BE2C (cell line): ENCODE measurements at regions not wholly inside any gene's neighbourhood (a gene's known extent, or its start where the extent isn't known, plus 50 kb on each side); places are given as distances from the start of the nearest gene placed in this dataset.

Experiments used
- DNase-seq: peaks from one replicate; pipeline ENCODE4 v3.0.0-alpha.2; 2020
- H3K27me3 ChIP-seq: fragments of 250-450 bp; sonication (Bioruptor Pico); 2 replicates; pipeline ENCODE4 v1.5.1; 2020; ENCODE audit warnings: mild to moderate bottlenecking
- H3K36me3 ChIP-seq: fragments of 250-450 bp; sonication (Bioruptor Pico); 2 replicates; pipeline ENCODE4 v1.5.1; 2020; ENCODE audit warnings: mild to moderate bottlenecking
- H3K4me1 ChIP-seq: fragments of 250-450 bp; sonication (Bioruptor Pico); 2 replicates; pipeline ENCODE4 v1.5.1; 2020
- H3K4me3 ChIP-seq: 2 replicates; pipeline ENCODE4 v1.5.1; 2011; ENCODE audit warnings: low read depth, low read length
- H3K9me3 ChIP-seq: fragments of 250-450 bp; sonication (Bioruptor Pico); 2 replicates; pipeline ENCODE4 v1.5.1; 2020
- TF ChIP-seq, protein P1 (sequence below): IDR thresholded peaks from 2 replicates; pipeline ENCODE4 v1.5.1; 2012; ENCODE audit warnings: mild to moderate bottlenecking, low read depth, low read length

DNA sequence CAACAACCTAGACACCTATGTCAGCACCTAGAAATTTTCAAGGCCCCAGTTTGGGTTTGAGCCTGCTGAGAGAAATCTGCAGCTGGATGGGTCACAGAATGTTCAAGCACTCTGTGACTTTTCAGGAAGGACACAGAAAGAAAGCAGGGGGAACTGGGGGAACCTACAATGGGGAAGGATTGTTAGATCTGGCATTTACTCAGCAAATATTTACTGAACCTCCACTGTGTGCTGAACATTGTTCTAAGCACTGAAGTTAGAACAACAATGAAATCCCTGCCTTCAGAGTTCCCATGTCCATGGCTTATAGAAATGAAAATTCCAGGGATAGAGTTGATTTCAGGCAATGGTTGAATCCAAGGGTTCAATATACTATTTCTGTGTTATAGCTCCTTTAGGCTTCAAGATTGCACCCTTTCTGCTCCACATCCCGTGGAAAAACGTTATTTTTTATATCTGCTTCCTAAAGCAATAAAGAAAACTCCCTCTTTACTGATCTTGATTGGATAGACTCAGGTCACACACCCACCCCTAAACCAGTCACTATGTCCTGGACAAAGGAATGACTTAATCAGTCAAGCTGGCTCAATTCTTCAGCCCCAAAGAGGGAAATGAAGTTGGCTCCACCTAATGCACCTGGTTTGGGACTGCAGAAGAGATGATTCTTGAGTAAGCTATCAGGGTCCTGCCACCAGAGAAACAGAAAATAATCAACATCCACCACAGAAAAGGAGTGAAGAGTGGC is 95.1 kb downstream of the OR5AK2 start:
- DNase-seq, result no peak
- H3K36me3 ChIP-seq, result no peaks in the 10 kb centered on the region
- H3K9me3 ChIP-seq, result no peaks in the 10 kb centered on the region
- H3K4me3 ChIP-seq, result no peak overlapping the region
- no peaks in the 10 kb centered on the region for H3K27me3 ChIP-seq
- H3K4me1 ChIP-seq, result no peaks in the 10 kb centered on the region
- TF ChIP-seq, protein P1, sequence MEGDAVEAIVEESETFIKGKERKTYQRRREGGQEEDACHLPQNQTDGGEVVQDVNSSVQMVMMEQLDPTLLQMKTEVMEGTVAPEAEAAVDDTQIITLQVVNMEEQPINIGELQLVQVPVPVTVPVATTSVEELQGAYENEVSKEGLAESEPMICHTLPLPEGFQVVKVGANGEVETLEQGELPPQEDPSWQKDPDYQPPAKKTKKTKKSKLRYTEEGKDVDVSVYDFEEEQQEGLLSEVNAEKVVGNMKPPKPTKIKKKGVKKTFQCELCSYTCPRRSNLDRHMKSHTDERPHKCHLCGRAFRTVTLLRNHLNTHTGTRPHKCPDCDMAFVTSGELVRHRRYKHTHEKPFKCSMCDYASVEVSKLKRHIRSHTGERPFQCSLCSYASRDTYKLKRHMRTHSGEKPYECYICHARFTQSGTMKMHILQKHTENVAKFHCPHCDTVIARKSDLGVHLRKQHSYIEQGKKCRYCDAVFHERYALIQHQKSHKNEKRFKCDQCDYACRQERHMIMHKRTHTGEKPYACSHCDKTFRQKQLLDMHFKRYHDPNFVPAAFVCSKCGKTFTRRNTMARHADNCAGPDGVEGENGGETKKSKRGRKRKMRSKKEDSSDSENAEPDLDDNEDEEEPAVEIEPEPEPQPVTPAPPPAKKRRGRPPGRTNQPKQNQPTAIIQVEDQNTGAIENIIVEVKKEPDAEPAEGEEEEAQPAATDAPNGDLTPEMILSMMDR, result no peak

DNA sequence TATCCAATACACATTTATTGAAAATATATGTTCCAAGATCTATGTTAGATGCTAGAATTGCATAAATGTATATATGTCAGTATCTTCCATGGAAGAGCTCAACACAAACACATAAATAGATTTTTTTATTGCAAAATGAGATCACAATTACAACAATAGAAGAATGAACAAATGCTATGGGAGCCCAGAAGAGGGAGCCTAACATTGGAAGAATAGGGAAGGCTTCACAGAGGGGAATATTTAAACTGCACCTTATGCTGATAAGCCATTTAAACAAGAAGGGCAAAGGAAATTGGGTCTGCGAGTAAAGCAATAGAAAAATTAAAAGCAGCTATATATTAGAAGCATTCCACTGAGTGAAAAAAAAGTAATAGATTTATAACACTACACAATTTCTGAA is 96.1 kb upstream of the LRRC55 start:
- H3K9me3 ChIP-seq, result no peaks in the 10 kb centered on the region
- no peak for DNase-seq
- H3K27me3 ChIP-seq, result no peaks in the 10 kb centered on the region
- H3K4me1 ChIP-seq, result no peaks in the 10 kb centered on the region
- TF ChIP-seq, protein P1, result no peak
- H3K36me3 ChIP-seq, result no peaks in the 10 kb centered on the region
- no peak overlapping the region for H3K4me3 ChIP-seq

DNA sequence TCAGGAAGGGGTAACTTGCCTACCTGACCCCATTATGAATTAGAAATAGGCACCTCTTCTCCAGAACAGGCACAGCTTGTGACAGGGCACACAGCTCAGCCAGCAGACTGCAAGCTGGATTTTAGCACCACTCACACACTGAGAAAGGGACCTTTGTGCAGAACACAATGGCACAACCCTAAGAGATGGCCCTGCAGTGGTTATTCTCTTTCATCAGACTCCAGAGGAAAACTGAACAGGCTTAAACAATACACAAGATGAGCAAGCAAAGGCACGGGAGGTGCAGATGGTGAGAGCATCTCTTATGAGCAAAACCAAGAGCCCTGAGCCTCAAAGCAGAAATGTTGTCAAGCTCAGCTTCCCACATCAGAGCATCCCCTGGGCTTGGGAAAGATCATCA is 93.8 kb upstream of the LRRC55 start:
- H3K4me1 ChIP-seq, result no peaks in the 10 kb centered on the region
- no peak for DNase-seq
- no peaks in the 10 kb centered on the region for H3K9me3 ChIP-seq
- no peaks in the 10 kb centered on the region for H3K27me3 ChIP-seq
- no peak overlapping the region for H3K4me3 ChIP-seq
- TF ChIP-seq, protein P1, result no peak
- no peaks in the 10 kb centered on the region for H3K36me3 ChIP-seq

DNA sequence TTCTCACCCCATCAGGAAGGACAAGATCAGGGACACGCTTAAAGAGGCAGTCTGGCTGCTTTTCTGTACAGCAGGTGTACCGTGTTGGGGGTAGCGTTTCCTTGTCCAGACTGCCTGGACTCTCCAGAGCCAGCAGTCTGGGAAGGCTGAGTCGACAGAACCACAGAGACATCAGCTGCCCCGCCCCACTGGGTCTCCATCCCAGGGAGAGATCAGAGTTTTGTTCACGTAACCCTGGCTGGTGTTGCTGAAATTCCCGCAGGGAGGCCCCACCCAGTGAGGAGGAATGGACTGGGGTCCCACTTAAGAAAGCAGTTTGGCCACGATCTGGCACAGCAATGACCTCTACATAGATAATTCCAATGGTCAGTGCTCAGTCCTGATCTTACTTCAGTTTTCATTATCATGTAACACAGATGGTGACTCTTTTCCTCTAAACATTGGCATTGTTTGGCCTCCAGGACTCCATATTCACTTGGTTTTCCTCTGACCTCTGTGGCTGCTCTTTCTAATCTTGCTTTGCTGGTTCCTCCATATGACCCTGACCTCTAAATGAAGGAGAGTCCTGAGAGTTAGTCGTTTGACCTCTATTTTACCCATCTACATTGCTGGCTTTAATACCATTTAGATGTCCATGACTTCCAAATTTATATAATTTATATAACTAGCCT is 89.6 kb upstream of the LRRC55 start:
- Histone ChIP-seq H3K9me3 (no peaks in the 10 kb centered on the region), H3K4me3 (no peak overlapping the region), H3K27me3 (no peaks in the 10 kb centered on the region), H3K36me3 (no peaks in the 10 kb centered on the region), H3K4me1 (no peaks in the 10 kb centered on the region)
- TF ChIP-seq, protein P1, result no peak
- no peak for DNase-seq

DNA sequence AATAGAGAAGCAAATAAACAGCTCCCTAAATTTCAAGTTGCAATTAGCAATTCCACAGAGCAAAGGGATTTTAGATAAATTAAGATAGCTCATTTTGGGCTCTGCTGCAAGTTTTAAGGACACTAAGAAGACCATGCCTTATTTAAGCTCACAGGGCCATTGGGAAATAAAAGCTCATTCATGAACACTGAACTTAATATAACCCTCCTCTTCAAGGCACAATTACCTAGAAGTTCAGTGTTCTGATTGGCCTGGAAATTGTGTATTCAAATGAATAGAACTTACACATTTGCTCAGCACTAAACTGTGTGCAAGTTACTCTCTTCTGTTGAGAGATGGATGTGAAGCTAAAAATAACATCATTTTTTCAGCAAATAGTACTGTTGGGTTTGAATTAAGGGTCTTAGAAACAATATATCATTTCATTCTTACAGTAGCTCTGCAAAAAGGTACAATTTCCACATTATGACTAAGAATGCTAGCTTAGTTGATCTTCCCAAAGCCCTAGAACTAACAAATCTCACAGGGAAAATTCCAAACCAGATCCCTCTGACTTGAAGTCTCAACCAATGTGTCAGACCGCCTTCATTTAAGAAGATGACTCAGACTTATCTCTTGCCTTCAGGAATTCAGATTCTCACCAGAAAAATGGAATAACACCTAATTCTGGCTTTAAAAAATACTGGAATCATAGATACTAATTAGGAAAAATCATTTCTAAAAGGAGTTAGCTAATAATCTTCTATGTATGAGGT is 87.4 kb upstream of the LRRC55 start:
- TF ChIP-seq, protein P1, result no peak
- DNase-seq, result no peak

More for the DNA sequence above, 87.4 kb upstream of the LRRC55 start:
- H3K36me3 ChIP-seq, result no peaks in the 10 kb centered on the region
- H3K4me3 ChIP-seq, result no peak overlapping the region
- H3K9me3 ChIP-seq, result no peaks in the 10 kb centered on the region
- no peaks in the 10 kb centered on the region for H3K4me1 ChIP-seq
- H3K27me3 ChIP-seq, result no peaks in the 10 kb centered on the region
